AG04449 (cell line): ENCODE measurements at regions not wholly inside any gene's neighbourhood (a gene's known extent, or its start where the extent isn't known, plus 50 kb on each side); places are given as distances from the start of the nearest gene placed in this dataset.
A peak's percentile ranks its signal among the peaks of the same experiment; 100 is the strongest.

ENCODE experiments used
- CTCF ChIA-PET: fragments of 350-600 bp; formaldehyde crosslinking; extraction: SDS; loops from one replicate; lab custom pipeline; 2021; ENCODE audit warnings: antibody characterized with exemption; lab: Yijun Ruan, JAX
- POLR2A ChIA-PET: fragments of 400-600, 350-600 bp; formaldehyde crosslinking; extraction: SDS; loops from one replicate; lab custom pipeline; 2020; ENCODE audit warnings: antibody characterized with exemption, inconsistent platforms; lab: Yijun Ruan, JAX
- DNase-seq: peaks from one replicate; pipeline ENCODE4 v3.0.0-alpha.2; 2010; ENCODE audit warnings: low read depth, low spot score
- H3K4me3 ChIP-seq: 2 replicates; pipeline ENCODE4 v1.5.1; 2011; ENCODE audit warnings: low read depth, mild to moderate bottlenecking, control low read depth, low read length
- TF ChIP-seq, protein P1 (sequence below): IDR thresholded peaks from one replicate; pipeline ENCODE4 v1.5.1; 2011; ENCODE audit warnings: mild to moderate bottlenecking, moderate library complexity, low read length, control low read depth, inconsistent platforms; ENCODE audit not compliant: insufficient read depth; ENCODE audit errors: missing control alignments

DNA sequence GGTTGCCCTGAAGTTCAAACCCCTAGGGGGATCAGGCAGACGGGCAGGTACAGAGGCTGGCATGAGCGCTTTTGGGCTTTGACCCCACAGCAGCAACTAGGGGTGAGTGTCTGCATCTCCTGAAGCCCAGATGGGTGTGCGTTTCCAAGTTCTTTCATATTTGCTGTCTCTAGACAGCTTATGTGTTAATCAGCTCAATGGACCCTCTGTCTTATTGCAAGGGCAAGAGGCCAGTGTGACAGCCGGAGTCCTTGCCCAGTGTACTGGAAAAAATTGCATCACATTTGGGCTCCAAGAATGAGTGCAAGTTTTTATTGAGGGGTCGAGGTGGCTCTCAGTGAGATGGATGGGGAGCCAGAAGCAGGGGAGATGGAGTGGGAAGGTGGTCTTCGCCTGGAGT lies 1863.7 kb upstream of the RAG2 start:
- no peak overlapping the region for H3K4me3 ChIP-seq
- DNase-seq, result no peak
- ChIA-PET POLR2A (no interaction called here), CTCF (no interaction called here)
- TF ChIP-seq, protein P1, sequence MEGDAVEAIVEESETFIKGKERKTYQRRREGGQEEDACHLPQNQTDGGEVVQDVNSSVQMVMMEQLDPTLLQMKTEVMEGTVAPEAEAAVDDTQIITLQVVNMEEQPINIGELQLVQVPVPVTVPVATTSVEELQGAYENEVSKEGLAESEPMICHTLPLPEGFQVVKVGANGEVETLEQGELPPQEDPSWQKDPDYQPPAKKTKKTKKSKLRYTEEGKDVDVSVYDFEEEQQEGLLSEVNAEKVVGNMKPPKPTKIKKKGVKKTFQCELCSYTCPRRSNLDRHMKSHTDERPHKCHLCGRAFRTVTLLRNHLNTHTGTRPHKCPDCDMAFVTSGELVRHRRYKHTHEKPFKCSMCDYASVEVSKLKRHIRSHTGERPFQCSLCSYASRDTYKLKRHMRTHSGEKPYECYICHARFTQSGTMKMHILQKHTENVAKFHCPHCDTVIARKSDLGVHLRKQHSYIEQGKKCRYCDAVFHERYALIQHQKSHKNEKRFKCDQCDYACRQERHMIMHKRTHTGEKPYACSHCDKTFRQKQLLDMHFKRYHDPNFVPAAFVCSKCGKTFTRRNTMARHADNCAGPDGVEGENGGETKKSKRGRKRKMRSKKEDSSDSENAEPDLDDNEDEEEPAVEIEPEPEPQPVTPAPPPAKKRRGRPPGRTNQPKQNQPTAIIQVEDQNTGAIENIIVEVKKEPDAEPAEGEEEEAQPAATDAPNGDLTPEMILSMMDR, result no peak

DNA sequence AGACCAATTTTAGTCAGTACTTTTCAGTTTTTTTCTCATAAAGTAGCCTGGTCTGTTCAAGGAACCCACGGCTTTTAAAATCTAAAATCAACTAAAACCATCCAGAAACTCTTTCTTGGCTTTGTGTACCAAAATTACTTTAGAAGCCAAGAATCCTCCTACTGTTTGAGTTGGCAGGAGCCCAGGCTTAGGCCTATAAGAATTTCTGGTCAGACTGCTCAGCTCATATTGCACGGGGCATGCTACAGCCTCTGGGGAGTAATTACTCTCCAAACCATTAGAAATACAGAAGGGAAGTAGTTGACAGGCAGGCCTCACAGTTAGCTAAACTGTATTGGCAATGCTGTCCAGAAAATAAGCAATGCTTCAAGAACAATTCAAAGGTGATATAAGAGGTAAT lies 1862.9 kb upstream of the RAG2 start:
- no peak overlapping the region for H3K4me3 ChIP-seq
- peak; percentile 71 for DNase-seq
- ChIA-PET POLR2A (interaction anchor here (0.7 kb wide), 1 partner anchor 1833 kb away, joined by 3 read pairs; no protein-coding TSS in a partner anchor), CTCF (no interaction called here)
- TF ChIP-seq, protein P1, result no peak

DNA sequence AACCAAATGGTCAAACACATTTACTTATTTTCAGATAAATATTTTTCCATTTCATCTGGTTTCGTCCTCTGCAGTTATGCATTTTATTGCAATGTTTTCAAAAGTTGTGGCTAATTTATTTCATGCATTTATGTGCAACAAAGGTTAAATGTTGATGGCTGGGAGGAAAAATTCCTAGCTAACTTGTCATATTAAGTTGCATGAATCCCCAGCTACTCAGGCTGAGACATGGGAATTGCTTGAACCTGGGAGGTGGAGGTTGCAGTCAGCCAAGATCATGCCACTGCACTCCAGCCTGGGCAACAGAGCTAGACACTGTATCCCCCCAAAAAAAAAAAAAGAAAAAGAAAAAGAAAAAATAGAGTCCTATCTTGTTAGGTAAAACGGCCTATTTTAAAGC lies 1862.4 kb upstream of the RAG2 start:
- CTCF ChIA-PET, result no interaction called here

DNA sequence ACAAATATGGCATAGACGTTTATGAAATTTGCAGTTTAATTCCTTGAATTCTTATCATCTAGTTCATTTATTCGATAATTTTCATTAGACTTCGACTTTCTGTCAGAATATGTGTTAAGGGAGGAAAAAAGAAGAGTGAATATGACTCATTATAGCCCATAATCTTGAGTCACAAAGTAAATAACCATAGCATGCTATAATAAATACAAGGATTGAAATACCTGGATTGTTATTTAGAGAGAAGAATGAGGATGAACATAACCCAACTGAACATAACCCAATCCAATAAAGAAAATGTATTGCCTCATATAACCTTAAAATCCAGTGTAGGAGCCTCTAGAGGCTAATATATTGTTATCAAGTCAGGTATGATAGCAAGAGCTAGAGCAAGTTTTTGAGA lies 1858.3 kb upstream of the RAG2 start:
- POLR2A ChIA-PET, result no interaction called here
- CTCF ChIA-PET, result no interaction called here
- TF ChIP-seq, protein P1, result no peak
- H3K4me3 ChIP-seq, result no peak overlapping the region
- DNase-seq, result no peak

More for the DNA sequence above, 1862.4 kb upstream of the RAG2 start:
- no peak overlapping the region for H3K4me3 ChIP-seq
- POLR2A ChIA-PET, result interaction anchor here (0.7 kb wide), 1 partner anchor 1834 kb away, joined by 3 read pairs; no protein-coding TSS in a partner anchor
- peak; percentile 24 for DNase-seq
- TF ChIP-seq, protein P1, result no peak

DNA sequence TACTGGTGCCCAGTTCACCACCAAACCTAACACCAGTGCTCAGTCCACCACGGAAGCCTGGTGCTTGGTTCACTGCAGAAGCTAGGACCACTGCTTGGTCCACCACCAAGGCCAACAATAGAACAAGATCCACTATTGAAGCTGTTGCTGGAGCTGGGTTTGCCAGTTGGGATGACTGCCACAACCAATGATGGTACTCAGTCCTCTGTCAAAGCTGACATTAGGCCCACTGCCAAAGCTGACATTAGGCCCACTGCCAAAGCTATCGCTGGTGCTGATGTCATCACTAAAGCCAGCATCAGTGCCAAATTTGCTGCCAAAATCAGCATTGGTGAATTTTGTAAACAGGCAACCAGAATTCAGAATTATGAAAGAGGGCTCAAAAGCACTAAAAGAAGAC lies 1850.2 kb upstream of the RAG2 start:
- ChIA-PET POLR2A (no interaction called here), CTCF (no interaction called here)
- DNase-seq, result no peak

DNA sequence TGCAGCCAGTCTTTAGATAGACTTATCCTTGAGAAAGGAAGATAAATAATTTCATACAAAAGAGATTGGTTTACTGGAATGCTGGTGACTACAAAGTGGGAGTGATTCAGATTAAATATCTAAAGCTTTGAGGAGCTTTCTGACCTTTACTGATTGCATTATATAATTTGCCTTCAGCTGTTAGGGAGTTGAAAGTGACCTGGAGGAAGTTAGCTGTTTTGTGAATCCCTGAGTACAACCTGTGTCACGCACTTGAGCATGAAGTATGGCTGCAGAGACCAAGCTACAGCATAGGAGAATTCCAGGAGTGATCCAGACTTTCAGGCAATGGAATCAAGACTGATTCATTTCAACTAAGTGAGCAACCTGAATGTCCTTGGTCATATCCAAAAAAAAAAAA lies 1848.3 kb upstream of the RAG2 start:
- CTCF ChIA-PET, result interaction anchor here (0.6 kb wide), 1 partner anchor 176 kb away, joined by 3 read pairs; no protein-coding TSS in a partner anchor
- DNase-seq, result no peak
- TF ChIP-seq, protein P1, result no peak
- POLR2A ChIA-PET, result no interaction called here
- no peak overlapping the region for H3K4me3 ChIP-seq

More for the DNA sequence above, 1850.2 kb upstream of the RAG2 start:
- no peak overlapping the region for H3K4me3 ChIP-seq
- TF ChIP-seq, protein P1, result no peak
